WTC11 (cell line): ENCODE measurements at regions not wholly inside any gene's neighbourhood (a gene's known extent, or its start where the extent isn't known, plus 50 kb on each side); places are given as distances from the start of the nearest gene placed in this dataset.

Experiments
- CTCF ChIP-seq: fragments of 200-600 bp; IDR thresholded peaks from 2 replicates; pipeline ENCODE4 v1.8.0; 2022; ENCODE audit warnings: antibody characterized with exemption
- ESRRA ChIP-seq: sonication (generic); formaldehyde crosslinking; IDR thresholded peaks from 2 replicates; pipeline ENCODE4 v1.8.1; 2022; ENCODE audit warnings: mild to moderate bottlenecking, missing genetic modification reagents, borderline replicate concordance
- FOXP4 ChIP-seq: sonication (generic); formaldehyde crosslinking; IDR thresholded peaks from 2 replicates; pipeline ENCODE4 v1.8.0; 2022; ENCODE audit warnings: mild to moderate bottlenecking, missing genetic modification reagents
- HMGXB4 ChIP-seq: sonication (generic); formaldehyde crosslinking; IDR thresholded peaks from 2 replicates; pipeline ENCODE4 v1.8.1; 2023; ENCODE audit warnings: mild to moderate bottlenecking, moderate library complexity, missing genetic modification reagents
- MLX ChIP-seq: sonication (generic); formaldehyde crosslinking; IDR thresholded peaks from 2 replicates; pipeline ENCODE4 v1.8.1; 2023; ENCODE audit warnings: mild to moderate bottlenecking, missing genetic modification reagents, moderate library complexity
- NFATC4 ChIP-seq: fragments of 250-450 bp; sonication (Bioruptor Pico); IDR thresholded peaks from 2 replicates; pipeline ENCODE4 v1.9.0; 2021; ENCODE audit warnings: mild to moderate bottlenecking
- NFE2L1 ChIP-seq: sonication (generic); formaldehyde crosslinking; IDR thresholded peaks from 2 replicates; pipeline ENCODE4 v1.8.1; 2023; ENCODE audit warnings: missing genetic modification reagents
- NR3C1 ChIP-seq: sonication (generic); formaldehyde crosslinking; conservative IDR thresholded peaks from 2 replicates; pipeline ENCODE4 v1.8.1; 2023; ENCODE audit warnings: low read depth, mild to moderate bottlenecking, missing genetic modification reagents
- ZNF121 ChIP-seq: sonication (generic); formaldehyde crosslinking; IDR thresholded peaks from 2 replicates; pipeline ENCODE4 v1.8.0; 2023; ENCODE audit warnings: missing genetic modification reagents
- ZNF232 ChIP-seq: sonication (generic); formaldehyde crosslinking; IDR thresholded peaks from 2 replicates; pipeline ENCODE4 v1.8.0; 2022; ENCODE audit warnings: mild to moderate bottlenecking, missing genetic modification reagents
- ZNF532 ChIP-seq: fragments of 250-450 bp; sonication (Bioruptor Pico); IDR thresholded peaks from 2 replicates; pipeline ENCODE4 v1.9.0; 2021; ENCODE audit warnings: mild to moderate bottlenecking, borderline replicate concordance

GRCh38 chrX:125953814-125954213 is 212.3 kb downstream of the DCAF12L2 start:
- TF ChIP-seq FOXP4: no peak
- TF ChIP-seq NR3C1 (CRISPR knock-in tag): no peak
- TF ChIP-seq CTCF: no peak
- no peak for TF ChIP-seq ZNF532 (CRISPR knock-in tag)
- no peak for TF ChIP-seq NFE2L1 (CRISPR knock-in tag)
- no peak for TF ChIP-seq MLX (CRISPR knock-in tag)
- TF ChIP-seq HMGXB4 (CRISPR knock-in tag): no peak
- no peak for TF ChIP-seq ZNF232 (CRISPR knock-in tag)
- TF ChIP-seq ZNF121 (CRISPR knock-in tag): no peak
- TF ChIP-seq NFATC4 (CRISPR knock-in tag): no peak
- no peak for TF ChIP-seq ESRRA (CRISPR knock-in tag)
